Ascending aorta (tissue), 2 donors: ENCODE measurements at regions not wholly inside any gene's neighbourhood (a gene's known extent, or its start where the extent isn't known, plus 50 kb on each side); places are given as distances from the start of the nearest gene placed in this dataset.

Source experiments
- DNase-seq, 2 donors: peaks; one replicate each; pipeline ENCODE4 v3.0.0-alpha.2; 2019; ENCODE audit warnings: low spot score in 2 of 2
- H3K27ac ChIP-seq, 2 donors: fragments of 200-600 bp; sonication (generic); one replicate each; pipeline ENCODE4 v1.5.1; 2016 to 2017; ENCODE audit warnings: mild to moderate bottlenecking in 1 of 2
- H3K27me3 ChIP-seq: fragments of 200-600 bp; sonication (generic); one replicate; pipeline ENCODE4 v1.5.1; 2017
- H3K36me3 ChIP-seq, 2 donors: fragments of 200-600 bp; sonication (generic); one replicate each; pipeline ENCODE4 v1.5.1; 2016
- H3K4me1 ChIP-seq, 2 donors: fragments of 200-600 bp; sonication (generic); one replicate each; pipeline ENCODE4 v1.5.1; 2016 to 2017; ENCODE audit warnings: mild to moderate bottlenecking in 1 of 2
- H3K4me3 ChIP-seq, 2 donors: fragments of 200-600 bp; sonication (generic); one replicate each; pipeline ENCODE4 v1.5.1; 2016 to 2017; ENCODE audit warnings: mild to moderate bottlenecking in 1 of 2
- H3K9me3 ChIP-seq, 2 donors: fragments of 200-600 bp; sonication (generic); one replicate each; pipeline ENCODE4 v1.5.1; 2016
- CTCF ChIP-seq, 3 experiments: fragments of 200-600 bp in 2 of 3; fragments of 450-650 bp in 1 of 3; sonication (generic) in 2 of 3; IDR thresholded peaks; one replicate each; pipeline ENCODE4 v1.5.1; 2016 to 2019; ENCODE audit warnings: antibody characterized with exemption in 3 of 3, mild to moderate bottlenecking in 1 of 3, moderate library complexity in 1 of 3
- intact Hi-C: fragments of 100-400 bp; cut with DNase I; formaldehyde crosslinking; loops from one replicate; pipeline ENCODE4 v1.15.1; 2023

- H3K4me3 ChIP-seq, result no peak overlapping the region
- intact Hi-C loops, result no loop called here
Observed at GRCh38 chr2:124993809-124994208, 968.7 kb downstream of the CNTNAP5 start.

GRCh38 chr2:124995185-124995912 lies 970.3 kb downstream of the CNTNAP5 start:
- TF ChIP-seq CTCF (IDR thresholded peaks at IDR 0.05), result no peak
- H3K27ac ChIP-seq, result no peak overlapping the region
- H3K27me3 ChIP-seq, result no peaks in the 10 kb centered on the region
- no peak for DNase-seq
- H3K4me3 ChIP-seq, result no peak overlapping the region
- H3K36me3 ChIP-seq, result no peaks in the 10 kb centered on the region
- no peaks in the 10 kb centered on the region for H3K9me3 ChIP-seq
- intact Hi-C loops, result no loop called here
- no peaks in the 10 kb centered on the region for H3K4me1 ChIP-seq

More at GRCh38 chr2:124993809-124994208, 968.7 kb downstream of the CNTNAP5 start:
- Histone ChIP-seq H3K27ac (no peak overlapping the region), H3K9me3 (no peaks in the 10 kb centered on the region), H3K4me1 (no peaks in the 10 kb centered on the region), H3K36me3 (no peaks in the 10 kb centered on the region), H3K27me3 (no peaks in the 10 kb centered on the region)
- DNase-seq, result no peak
- TF ChIP-seq CTCF (IDR thresholded peaks at IDR 0.05), result no peak

- no peak overlapping the region for H3K27ac ChIP-seq
- DNase-seq, result no peak
- intact Hi-C loops, result no loop called here
- TF ChIP-seq CTCF (IDR thresholded peaks at IDR 0.05), result no peak
- no peaks in the 10 kb centered on the region for H3K36me3 ChIP-seq
- H3K4me3 ChIP-seq, result no peak overlapping the region
- no peaks in the 10 kb centered on the region for H3K27me3 ChIP-seq
- no peaks in the 10 kb centered on the region for H3K4me1 ChIP-seq
- no peaks in the 10 kb centered on the region for H3K9me3 ChIP-seq
Observed at GRCh38 chr2:124996406-124996805, 971.3 kb downstream of the CNTNAP5 start.

GRCh38 chr2:124999906-125000305 lies 974.8 kb downstream of the CNTNAP5 start:
- no peak for DNase-seq
- Histone ChIP-seq H3K36me3 (no peaks in the 10 kb centered on the region), H3K27ac (no peak overlapping the region), H3K27me3 (no peaks in the 10 kb centered on the region), H3K4me3 (no peak overlapping the region), H3K9me3 (no peaks in the 10 kb centered on the region), H3K4me1 (no peaks in the 10 kb centered on the region)
- TF ChIP-seq CTCF (IDR thresholded peaks at IDR 0.05), result no peak
- intact Hi-C loops, result no loop called here

GRCh38 chr2:125004106-125004800 lies 979.2 kb downstream of the CNTNAP5 start:
- H3K9me3 ChIP-seq, result no peaks in the 10 kb centered on the region
- no peaks in the 10 kb centered on the region for H3K4me1 ChIP-seq
- TF ChIP-seq CTCF (IDR thresholded peaks at IDR 0.05), result no peak
- H3K27me3 ChIP-seq, result no peaks in the 10 kb centered on the region
- intact Hi-C loops, result no loop called here
- no peak overlapping the region for H3K4me3 ChIP-seq
- no peak for DNase-seq
- H3K36me3 ChIP-seq, result no peaks in the 10 kb centered on the region
- H3K27ac ChIP-seq, result no peak overlapping the region
